GM23338 (cell line): ENCODE measurements at regions not wholly inside any gene's neighbourhood (a gene's known extent, or its start where the extent isn't known, plus 50 kb on each side); places are given as distances from the start of the nearest gene placed in this dataset.

Experiments
- EZH2 ChIP-seq: fragments of 200-600 bp; sonication (generic); IDR thresholded peaks from one replicate; pipeline ENCODE4 v1.8.0; 2017; ENCODE audit warnings: antibody characterized with exemption, mild to moderate bottlenecking, low read depth; ENCODE audit not compliant: unreplicated experiment
- TF ChIP-seq, protein P1 (sequence below), 2 experiments: fragments of 200-600 bp in 1 of 2; sonication (generic) in 1 of 2; conservative IDR thresholded peaks; 2 replicates each; pipeline versions ENCODE4 v1.5.1 to v1.6.1; 2016 to 2017; ENCODE audit warnings: antibody characterized with exemption in 2 of 2, low read depth in 2 of 2, mild to moderate bottlenecking in 2 of 2, moderate library complexity in 1 of 2
- TF ChIP-seq, protein P2 (sequence below): IDR thresholded peaks from one replicate; pipeline ENCODE4 v1.6.1; 2018; ENCODE audit warnings: antibody characterized with exemption; ENCODE audit not compliant: unreplicated experiment

DNA sequence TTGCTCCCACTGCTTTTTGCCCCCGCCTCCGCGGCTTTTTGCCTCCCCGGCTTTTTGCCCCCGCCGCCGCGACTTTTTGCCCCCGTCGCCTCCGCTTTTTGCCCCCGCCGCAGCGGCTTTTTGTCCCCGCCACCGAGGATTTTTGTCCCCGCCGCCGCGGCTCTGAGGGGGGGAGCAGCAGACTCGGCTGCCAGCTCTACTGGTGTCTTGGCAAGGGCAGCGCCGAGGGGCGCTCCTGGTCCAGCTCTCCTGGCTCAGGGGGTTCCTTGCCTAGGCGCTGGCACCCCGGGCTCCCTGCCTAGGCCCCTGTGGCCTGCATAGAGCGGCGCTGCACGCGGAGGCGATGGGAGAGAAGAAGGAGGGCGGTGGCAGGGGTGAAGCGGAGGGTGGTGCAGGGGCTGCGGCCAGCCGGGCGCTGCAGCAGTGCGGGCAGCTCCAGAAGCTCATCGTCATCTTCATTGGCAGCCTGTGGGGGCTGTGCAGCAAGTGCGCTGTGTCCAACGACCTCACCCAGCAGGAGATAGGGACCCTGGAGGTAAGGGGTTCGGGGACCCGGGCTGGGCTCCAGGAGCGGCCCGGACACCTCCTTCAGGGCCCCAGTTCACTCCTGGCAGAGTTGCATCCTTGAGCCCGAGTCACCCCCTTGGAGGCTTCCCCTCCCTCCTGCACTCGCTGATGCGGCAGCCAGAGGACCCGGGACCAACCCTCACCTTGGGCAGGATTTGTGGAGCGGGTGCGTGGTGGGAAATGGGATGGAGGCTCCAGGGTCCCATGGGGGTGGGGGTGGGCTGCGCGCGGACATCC lies 642.4 kb downstream of the GOLGA6L6 start:
- TF ChIP-seq, protein P1, sequence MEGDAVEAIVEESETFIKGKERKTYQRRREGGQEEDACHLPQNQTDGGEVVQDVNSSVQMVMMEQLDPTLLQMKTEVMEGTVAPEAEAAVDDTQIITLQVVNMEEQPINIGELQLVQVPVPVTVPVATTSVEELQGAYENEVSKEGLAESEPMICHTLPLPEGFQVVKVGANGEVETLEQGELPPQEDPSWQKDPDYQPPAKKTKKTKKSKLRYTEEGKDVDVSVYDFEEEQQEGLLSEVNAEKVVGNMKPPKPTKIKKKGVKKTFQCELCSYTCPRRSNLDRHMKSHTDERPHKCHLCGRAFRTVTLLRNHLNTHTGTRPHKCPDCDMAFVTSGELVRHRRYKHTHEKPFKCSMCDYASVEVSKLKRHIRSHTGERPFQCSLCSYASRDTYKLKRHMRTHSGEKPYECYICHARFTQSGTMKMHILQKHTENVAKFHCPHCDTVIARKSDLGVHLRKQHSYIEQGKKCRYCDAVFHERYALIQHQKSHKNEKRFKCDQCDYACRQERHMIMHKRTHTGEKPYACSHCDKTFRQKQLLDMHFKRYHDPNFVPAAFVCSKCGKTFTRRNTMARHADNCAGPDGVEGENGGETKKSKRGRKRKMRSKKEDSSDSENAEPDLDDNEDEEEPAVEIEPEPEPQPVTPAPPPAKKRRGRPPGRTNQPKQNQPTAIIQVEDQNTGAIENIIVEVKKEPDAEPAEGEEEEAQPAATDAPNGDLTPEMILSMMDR (conservative IDR thresholded peaks at IDR 0.05; ENCODE audit: low read depth in 2 of 2) = no peak
- no peak for TF ChIP-seq EZH2
- TF ChIP-seq, protein P2, sequence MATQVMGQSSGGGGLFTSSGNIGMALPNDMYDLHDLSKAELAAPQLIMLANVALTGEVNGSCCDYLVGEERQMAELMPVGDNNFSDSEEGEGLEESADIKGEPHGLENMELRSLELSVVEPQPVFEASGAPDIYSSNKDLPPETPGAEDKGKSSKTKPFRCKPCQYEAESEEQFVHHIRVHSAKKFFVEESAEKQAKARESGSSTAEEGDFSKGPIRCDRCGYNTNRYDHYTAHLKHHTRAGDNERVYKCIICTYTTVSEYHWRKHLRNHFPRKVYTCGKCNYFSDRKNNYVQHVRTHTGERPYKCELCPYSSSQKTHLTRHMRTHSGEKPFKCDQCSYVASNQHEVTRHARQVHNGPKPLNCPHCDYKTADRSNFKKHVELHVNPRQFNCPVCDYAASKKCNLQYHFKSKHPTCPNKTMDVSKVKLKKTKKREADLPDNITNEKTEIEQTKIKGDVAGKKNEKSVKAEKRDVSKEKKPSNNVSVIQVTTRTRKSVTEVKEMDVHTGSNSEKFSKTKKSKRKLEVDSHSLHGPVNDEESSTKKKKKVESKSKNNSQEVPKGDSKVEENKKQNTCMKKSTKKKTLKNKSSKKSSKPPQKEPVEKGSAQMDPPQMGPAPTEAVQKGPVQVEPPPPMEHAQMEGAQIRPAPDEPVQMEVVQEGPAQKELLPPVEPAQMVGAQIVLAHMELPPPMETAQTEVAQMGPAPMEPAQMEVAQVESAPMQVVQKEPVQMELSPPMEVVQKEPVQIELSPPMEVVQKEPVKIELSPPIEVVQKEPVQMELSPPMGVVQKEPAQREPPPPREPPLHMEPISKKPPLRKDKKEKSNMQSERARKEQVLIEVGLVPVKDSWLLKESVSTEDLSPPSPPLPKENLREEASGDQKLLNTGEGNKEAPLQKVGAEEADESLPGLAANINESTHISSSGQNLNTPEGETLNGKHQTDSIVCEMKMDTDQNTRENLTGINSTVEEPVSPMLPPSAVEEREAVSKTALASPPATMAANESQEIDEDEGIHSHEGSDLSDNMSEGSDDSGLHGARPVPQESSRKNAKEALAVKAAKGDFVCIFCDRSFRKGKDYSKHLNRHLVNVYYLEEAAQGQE = no peak
